Dendritic cell treated with granulocyte-macrophage colony-stimulating factor and Interleukin-4, amounts not matched to agents 40 ng/mL and 50 ng/mL, for 4 days (primary cell): ENCODE measurements at regions not wholly inside any gene's neighbourhood (a gene's known extent, or its start where the extent isn't known, plus 50 kb on each side); places are given as distances from the start of the nearest gene placed in this dataset.

Source experiments
- H3K27ac Mint-ChIP-seq: one replicate; pipeline ENCODE4 v1.8.0; 2022; ENCODE audit warnings: mild to moderate bottlenecking, mixed read lengths
- H3K27me3 Mint-ChIP-seq: one replicate; pipeline ENCODE4 v1.8.0; 2022; ENCODE audit warnings: mild to moderate bottlenecking, mixed read lengths
- H3K36me3 Mint-ChIP-seq: one replicate; pipeline ENCODE4 v1.8.0; 2022; ENCODE audit warnings: low read depth, mixed read lengths
- H3K4me1 Mint-ChIP-seq: one replicate; pipeline ENCODE4 v1.8.0; 2022; ENCODE audit warnings: low read depth, mixed read lengths
- H3K4me3 Mint-ChIP-seq: one replicate; pipeline ENCODE4 v1.8.0; 2022; ENCODE audit warnings: mild to moderate bottlenecking, moderate library complexity, mixed read lengths
- H3K9me3 Mint-ChIP-seq: one replicate; pipeline ENCODE4 v1.8.0; 2022; ENCODE audit warnings: mixed read lengths
- intact Hi-C: fragments of 100-400 bp; cut with micrococcal nuclease; formaldehyde crosslinking; loops from one replicate; pipeline ENCODE4 v1.15.0; 2022

- Mint-ChIP-seq H3K36me3 (no peaks in the 10 kb centered on the region), H3K4me3 (no peak overlapping the region), H3K9me3 (peaks cover 9% of the 10 kb centered on the region), H3K4me1 (no peaks in the 10 kb centered on the region), H3K27ac (no peak overlapping the region), H3K27me3 (no peaks in the 10 kb centered on the region)
- intact Hi-C loops = no loop called here
Measured at GRCh38 chr9:26266146-26266793, 588.0 kb upstream of the TUSC1 start.

GRCh38 chr9:26264709-26265601 lies 586.7 kb upstream of the TUSC1 start:
- no peaks in the 10 kb centered on the region for H3K36me3 Mint-ChIP-seq
- H3K4me1 Mint-ChIP-seq = no peaks in the 10 kb centered on the region
- intact Hi-C loops = no loop called here
- no peak overlapping the region for H3K27ac Mint-ChIP-seq
- H3K27me3 Mint-ChIP-seq = no peaks in the 10 kb centered on the region
- H3K9me3 Mint-ChIP-seq = peaks cover 9% of the 10 kb centered on the region
- H3K4me3 Mint-ChIP-seq = no peak overlapping the region

GRCh38 chr9:26263478-26263877 lies 585.2 kb upstream of the TUSC1 start:
- no peaks in the 10 kb centered on the region for H3K4me1 Mint-ChIP-seq
- H3K27me3 Mint-ChIP-seq = no peaks in the 10 kb centered on the region
- intact Hi-C loops = no loop called here
- no peak overlapping the region for H3K27ac Mint-ChIP-seq
- no peak overlapping the region for H3K4me3 Mint-ChIP-seq
- no peaks in the 10 kb centered on the region for H3K36me3 Mint-ChIP-seq
- H3K9me3 Mint-ChIP-seq = peaks cover 9% of the 10 kb centered on the region

- H3K4me1 Mint-ChIP-seq = no peaks in the 10 kb centered on the region
- no peaks in the 10 kb centered on the region for H3K36me3 Mint-ChIP-seq
- peaks cover 9% of the 10 kb centered on the region for H3K9me3 Mint-ChIP-seq
- H3K27ac Mint-ChIP-seq = no peak overlapping the region
- intact Hi-C loops = no loop called here
- H3K4me3 Mint-ChIP-seq = no peak overlapping the region
- no peaks in the 10 kb centered on the region for H3K27me3 Mint-ChIP-seq
Measured at GRCh38 chr9:26262421-26263107, 584.3 kb upstream of the TUSC1 start.

- no peaks in the 10 kb centered on the region for H3K36me3 Mint-ChIP-seq
- intact Hi-C loops = no loop called here
- H3K27ac Mint-ChIP-seq = no peak overlapping the region
- no peaks in the 10 kb centered on the region for H3K27me3 Mint-ChIP-seq
- no peak overlapping the region for H3K4me3 Mint-ChIP-seq
- peaks cover 7% of the 10 kb centered on the region for H3K9me3 Mint-ChIP-seq
- H3K4me1 Mint-ChIP-seq = no peaks in the 10 kb centered on the region
Measured at GRCh38 chr9:26261503-26262330, 583.5 kb upstream of the TUSC1 start.

GRCh38 chr9:26260238-26260637 lies 582.0 kb upstream of the TUSC1 start:
- H3K4me1 Mint-ChIP-seq = no peaks in the 10 kb centered on the region
- no peak overlapping the region for H3K4me3 Mint-ChIP-seq
- H3K9me3 Mint-ChIP-seq = no peaks in the 10 kb centered on the region
- H3K27me3 Mint-ChIP-seq = no peaks in the 10 kb centered on the region
- no peaks in the 10 kb centered on the region for H3K36me3 Mint-ChIP-seq
- intact Hi-C loops = no loop called here
- H3K27ac Mint-ChIP-seq = no peak overlapping the region

- Mint-ChIP-seq H3K36me3 (no peaks in the 10 kb centered on the region), H3K9me3 (peaks cover 43% of the 10 kb centered on the region), H3K4me1 (no peaks in the 10 kb centered on the region), H3K27ac (no peak overlapping the region), H3K27me3 (no peaks in the 10 kb centered on the region), H3K4me3 (no peak overlapping the region)
- intact Hi-C loops = no loop called here
Measured at GRCh38 chr9:26247861-26248260, 569.6 kb upstream of the TUSC1 start.

- Mint-ChIP-seq H3K9me3 (peaks cover 16% of the 10 kb centered on the region), H3K27ac (no peak overlapping the region), H3K4me1 (no peaks in the 10 kb centered on the region), H3K4me3 (no peak overlapping the region), H3K36me3 (no peaks in the 10 kb centered on the region), H3K27me3 (no peaks in the 10 kb centered on the region)
- intact Hi-C loops = no loop called here
Measured at GRCh38 chr9:26244661-26245451, 566.6 kb upstream of the TUSC1 start.

GRCh38 chr9:26243726-26244125 lies 565.5 kb upstream of the TUSC1 start:
- Mint-ChIP-seq H3K4me1 (no peaks in the 10 kb centered on the region), H3K36me3 (no peaks in the 10 kb centered on the region), H3K9me3 (peaks cover 4% of the 10 kb centered on the region), H3K27me3 (no peaks in the 10 kb centered on the region), H3K27ac (no peak overlapping the region), H3K4me3 (no peak overlapping the region)
- intact Hi-C loops = no loop called here

GRCh38 chr9:26243029-26243697 lies 564.9 kb upstream of the TUSC1 start:
- Mint-ChIP-seq H3K36me3 (no peaks in the 10 kb centered on the region), H3K4me1 (no peaks in the 10 kb centered on the region), H3K4me3 (no peak overlapping the region), H3K27me3 (no peaks in the 10 kb centered on the region), H3K27ac (no peak overlapping the region), H3K9me3 (no peaks in the 10 kb centered on the region)
- intact Hi-C loops = no loop called here

GRCh38 chr9:26240020-26240419 lies 561.8 kb upstream of the TUSC1 start:
- Mint-ChIP-seq H3K27ac (no peak overlapping the region), H3K4me1 (no peaks in the 10 kb centered on the region)

GRCh38 chr9:26237256-26237655 lies 559.0 kb upstream of the TUSC1 start:
- Mint-ChIP-seq H3K27me3 (no peaks in the 10 kb centered on the region), H3K36me3 (no peaks in the 10 kb centered on the region)

More at GRCh38 chr9:26240020-26240419, 561.8 kb upstream of the TUSC1 start:
- no peak overlapping the region for H3K4me3 Mint-ChIP-seq
- intact Hi-C loops = no loop called here
- no peaks in the 10 kb centered on the region for H3K27me3 Mint-ChIP-seq
- no peaks in the 10 kb centered on the region for H3K36me3 Mint-ChIP-seq
- H3K9me3 Mint-ChIP-seq = no peaks in the 10 kb centered on the region

More at GRCh38 chr9:26237256-26237655, 559.0 kb upstream of the TUSC1 start:
- Mint-ChIP-seq H3K9me3 (no peaks in the 10 kb centered on the region), H3K27ac (no peak overlapping the region), H3K4me1 (no peaks in the 10 kb centered on the region), H3K4me3 (no peak overlapping the region)
- intact Hi-C loops = no loop called here
